Dendritic cell treated with granulocyte-macrophage colony-stimulating factor and Interleukin-4, amounts not matched to agents 40 ng/mL and 50 ng/mL, for 4 days (primary cell): ENCODE measurements at regions not wholly inside any gene's neighbourhood (a gene's known extent, or its start where the extent isn't known, plus 50 kb on each side); places are given as distances from the start of the nearest gene placed in this dataset.

Experiments
- H3K27ac Mint-ChIP-seq: one replicate; pipeline ENCODE4 v1.8.0; 2022; ENCODE audit warnings: mild to moderate bottlenecking, mixed read lengths
- H3K27me3 Mint-ChIP-seq: one replicate; pipeline ENCODE4 v1.8.0; 2022; ENCODE audit warnings: mild to moderate bottlenecking, mixed read lengths
- H3K36me3 Mint-ChIP-seq: one replicate; pipeline ENCODE4 v1.8.0; 2022; ENCODE audit warnings: low read depth, mixed read lengths
- H3K4me1 Mint-ChIP-seq: one replicate; pipeline ENCODE4 v1.8.0; 2022; ENCODE audit warnings: low read depth, mixed read lengths
- H3K4me3 Mint-ChIP-seq: one replicate; pipeline ENCODE4 v1.8.0; 2022; ENCODE audit warnings: mild to moderate bottlenecking, moderate library complexity, mixed read lengths
- H3K9me3 Mint-ChIP-seq: one replicate; pipeline ENCODE4 v1.8.0; 2022; ENCODE audit warnings: mixed read lengths
- intact Hi-C: fragments of 100-400 bp; cut with micrococcal nuclease; formaldehyde crosslinking; loops from one replicate; pipeline ENCODE4 v1.15.0; 2022

DNA sequence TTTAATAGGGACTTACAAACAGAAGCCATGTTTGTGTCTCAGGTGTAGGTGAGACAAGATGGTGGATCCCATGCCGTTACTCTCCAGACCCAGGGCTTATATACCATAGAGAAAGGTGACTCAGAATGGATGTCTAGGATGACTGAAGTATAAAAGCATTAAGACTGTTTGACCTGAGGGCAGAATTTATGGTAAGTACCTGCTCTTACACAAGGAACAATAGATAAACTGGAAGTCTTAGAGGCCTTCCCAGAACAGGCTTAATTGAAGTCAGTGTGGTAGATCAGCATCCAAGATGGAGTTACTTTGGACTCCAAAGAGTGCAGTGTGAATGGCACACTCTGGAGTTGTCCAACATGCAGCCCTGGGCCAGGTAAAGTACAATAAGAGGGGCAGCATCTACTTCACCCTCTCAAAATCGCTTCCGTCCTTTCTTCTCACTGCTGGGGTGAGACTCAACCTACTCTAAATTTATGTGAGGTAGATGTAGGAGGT lies 387.0 kb upstream of the DDI1 start:
- intact Hi-C loops: no loop called here
- no peak overlapping the region for H3K4me3 Mint-ChIP-seq
- H3K27ac Mint-ChIP-seq: no peak overlapping the region
- no peaks in the 10 kb centered on the region for H3K27me3 Mint-ChIP-seq
- H3K4me1 Mint-ChIP-seq: no peaks in the 10 kb centered on the region
- H3K36me3 Mint-ChIP-seq: no peaks in the 10 kb centered on the region
- peaks cover 26% of the 10 kb centered on the region for H3K9me3 Mint-ChIP-seq

DNA sequence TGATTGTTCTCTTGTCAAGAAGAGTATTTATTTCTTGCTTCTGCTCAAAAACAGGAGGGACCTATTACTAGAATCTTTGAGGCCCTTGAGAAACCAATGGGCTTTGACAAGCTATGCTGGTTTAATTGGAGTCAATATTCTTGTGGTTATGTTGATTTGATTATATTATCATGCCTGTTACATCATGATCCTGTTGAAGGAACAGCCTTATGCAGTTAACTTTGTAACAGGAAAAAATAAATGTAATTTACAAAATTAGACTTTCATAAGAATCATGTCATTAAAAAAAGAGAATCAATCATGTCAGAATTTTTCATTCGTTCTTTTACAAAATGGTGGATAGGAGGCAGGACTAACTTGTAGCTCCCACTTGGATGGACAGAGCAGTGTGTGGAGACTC lies 386.1 kb upstream of the DDI1 start:
- Mint-ChIP-seq H3K36me3 (no peaks in the 10 kb centered on the region), H3K4me1 (no peaks in the 10 kb centered on the region), H3K4me3 (no peak overlapping the region), H3K27me3 (no peaks in the 10 kb centered on the region), H3K9me3 (peaks cover 20% of the 10 kb centered on the region), H3K27ac (no peak overlapping the region)
- intact Hi-C loops: no loop called here

DNA sequence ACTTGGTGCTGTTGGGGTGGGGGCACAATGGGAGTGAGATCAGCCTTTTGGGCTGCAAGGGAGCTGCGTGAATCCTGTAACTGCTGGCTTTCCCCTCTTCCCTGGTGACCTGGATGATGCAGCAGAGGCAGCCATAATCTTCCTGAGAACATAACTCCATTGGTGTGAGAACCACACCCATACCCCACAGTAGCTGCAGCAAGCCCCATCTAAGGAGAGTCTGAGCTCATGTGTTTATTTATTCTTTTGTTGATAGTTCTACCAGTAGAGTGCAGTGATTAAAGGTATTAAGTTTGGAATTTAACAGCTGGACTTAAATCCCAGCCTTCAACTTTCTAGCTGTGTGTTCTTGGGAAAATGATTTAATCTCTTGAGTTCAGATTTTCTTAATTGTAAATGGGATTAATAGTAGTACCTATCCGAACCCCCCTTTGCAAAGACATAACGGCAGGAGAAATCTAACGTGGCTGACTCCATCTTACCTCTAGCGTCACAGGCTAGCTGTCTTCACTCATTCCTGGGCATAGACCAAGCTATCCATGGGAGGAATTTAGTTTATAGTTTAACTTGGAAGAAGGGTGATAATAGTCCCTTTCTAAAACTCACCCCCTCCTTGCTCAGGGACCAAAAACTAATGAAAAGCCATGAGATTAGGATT lies 385.0 kb upstream of the DDI1 start:
- intact Hi-C loops: no loop called here
- H3K4me3 Mint-ChIP-seq: no peak overlapping the region
- no peaks in the 10 kb centered on the region for H3K36me3 Mint-ChIP-seq
- H3K4me1 Mint-ChIP-seq: no peaks in the 10 kb centered on the region
- peaks cover 20% of the 10 kb centered on the region for H3K9me3 Mint-ChIP-seq
- H3K27ac Mint-ChIP-seq: no peak overlapping the region
- no peaks in the 10 kb centered on the region for H3K27me3 Mint-ChIP-seq

DNA sequence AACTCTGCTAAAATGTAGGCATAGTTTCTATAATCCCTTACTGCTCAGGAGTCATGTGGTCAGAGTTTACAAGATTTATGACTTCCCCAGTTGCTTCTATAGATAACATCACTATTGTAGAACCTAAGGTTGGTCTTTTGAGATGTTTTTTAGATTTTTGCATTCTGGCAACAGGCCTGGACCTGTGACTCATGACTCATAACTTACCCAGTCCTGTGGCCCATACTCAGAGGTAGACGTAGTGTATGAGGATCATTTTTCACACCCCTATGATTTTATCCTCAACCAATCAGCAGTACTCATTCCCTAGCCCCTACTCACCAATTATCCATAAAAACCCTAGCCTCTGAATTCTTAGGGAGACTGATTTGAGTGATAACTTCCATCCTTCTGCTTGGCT lies 384.4 kb upstream of the DDI1 start:
- Mint-ChIP-seq H3K27ac (no peak overlapping the region), H3K27me3 (no peaks in the 10 kb centered on the region), H3K36me3 (no peaks in the 10 kb centered on the region), H3K4me3 (no peak overlapping the region), H3K9me3 (peaks cover 20% of the 10 kb centered on the region), H3K4me1 (no peaks in the 10 kb centered on the region)
- intact Hi-C loops: no loop called here

DNA sequence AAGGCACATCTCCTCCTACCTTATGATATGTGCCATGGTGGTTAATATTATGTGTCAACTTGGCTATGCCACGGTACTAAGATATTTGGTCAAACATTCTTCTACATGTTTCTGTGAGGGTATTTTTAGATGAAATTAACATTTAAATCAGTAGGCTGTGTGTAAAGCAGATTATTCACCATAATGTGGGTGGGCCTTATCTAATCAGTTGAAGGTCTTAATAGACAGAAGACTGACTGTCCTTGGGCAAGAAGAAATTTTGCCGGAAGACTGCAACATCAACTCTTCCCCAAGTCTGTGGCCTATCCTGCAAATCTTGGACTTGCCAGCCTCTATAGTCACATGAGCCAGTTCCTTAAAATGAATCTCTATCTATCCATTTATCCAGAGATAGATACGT lies 380.1 kb upstream of the DDI1 start:
- no peaks in the 10 kb centered on the region for H3K36me3 Mint-ChIP-seq
- no peaks in the 10 kb centered on the region for H3K4me1 Mint-ChIP-seq
- H3K27ac Mint-ChIP-seq: no peak overlapping the region
- peaks cover 13% of the 10 kb centered on the region for H3K9me3 Mint-ChIP-seq
- intact Hi-C loops: no loop called here
- H3K4me3 Mint-ChIP-seq: no peak overlapping the region
- no peaks in the 10 kb centered on the region for H3K27me3 Mint-ChIP-seq

DNA sequence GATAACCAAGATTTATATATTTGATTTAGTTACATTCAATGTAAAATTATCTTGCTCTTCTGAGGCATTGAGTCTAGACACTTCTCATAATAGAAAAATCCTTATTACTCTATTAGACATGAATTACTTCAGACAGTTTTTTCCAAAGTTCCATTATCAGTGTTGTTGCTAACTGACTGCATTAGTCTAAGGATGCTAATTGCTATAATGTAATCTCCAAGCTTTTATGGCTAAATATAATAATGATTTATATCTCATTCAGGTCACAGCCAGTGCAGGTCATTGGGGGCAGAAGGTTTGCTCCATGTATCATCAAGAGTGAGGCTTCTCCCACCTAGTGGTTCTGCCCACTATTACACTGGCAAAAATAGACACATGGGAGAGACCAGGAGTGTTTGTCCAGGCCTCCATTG lies 377.2 kb upstream of the DDI1 start:
- H3K4me1 Mint-ChIP-seq: peaks cover 8% of the 10 kb centered on the region
- no peak overlapping the region for H3K27ac Mint-ChIP-seq
- H3K36me3 Mint-ChIP-seq: no peaks in the 10 kb centered on the region
- no peak overlapping the region for H3K4me3 Mint-ChIP-seq
- intact Hi-C loops: no loop called here
- no peaks in the 10 kb centered on the region for H3K27me3 Mint-ChIP-seq
- H3K9me3 Mint-ChIP-seq: no peaks in the 10 kb centered on the region

DNA sequence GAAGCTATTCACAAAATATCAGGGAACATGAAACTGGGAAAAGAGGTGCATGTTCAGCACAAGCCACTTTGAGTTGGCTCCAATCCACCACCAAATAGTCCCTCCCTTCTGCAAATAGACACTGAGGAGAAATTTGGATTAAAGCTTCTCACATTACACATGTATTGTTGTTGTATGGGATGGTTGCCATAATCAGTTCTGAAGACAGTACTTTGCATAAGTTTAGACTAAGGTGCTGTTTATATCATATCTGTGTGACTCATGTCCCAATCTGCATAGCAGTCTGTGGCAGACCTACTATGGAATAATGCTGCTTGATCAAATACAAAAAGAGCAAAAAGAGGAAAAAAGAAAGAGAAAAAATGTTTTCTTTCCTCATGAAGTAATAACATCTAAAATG lies 376.7 kb upstream of the DDI1 start:
- Mint-ChIP-seq H3K27me3 (no peaks in the 10 kb centered on the region), H3K9me3 (no peaks in the 10 kb centered on the region), H3K27ac (no peak overlapping the region), H3K4me1 (peaks cover 8% of the 10 kb centered on the region), H3K36me3 (no peaks in the 10 kb centered on the region), H3K4me3 (no peak overlapping the region)
- intact Hi-C loops: no loop called here

DNA sequence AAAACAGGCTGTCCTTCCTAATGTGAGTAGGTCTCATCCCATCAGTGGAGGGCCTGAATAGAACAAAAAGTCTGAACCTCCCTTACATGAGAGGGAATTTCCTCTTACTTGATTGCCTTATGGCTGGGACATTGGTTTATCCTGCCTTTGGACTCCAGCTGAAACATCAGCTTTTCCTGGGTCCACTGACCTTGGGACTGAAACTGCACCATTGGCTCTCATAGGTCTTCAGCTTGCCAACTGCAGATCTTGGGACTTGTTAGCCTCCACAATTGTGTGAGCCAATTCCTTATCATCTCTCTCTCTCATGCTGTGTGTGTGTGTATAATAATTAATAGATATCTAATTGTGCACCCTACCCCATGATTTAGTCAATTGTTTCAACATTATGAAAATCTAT lies 375.3 kb upstream of the DDI1 start:
- no peak overlapping the region for H3K4me3 Mint-ChIP-seq
- H3K36me3 Mint-ChIP-seq: no peaks in the 10 kb centered on the region
- peaks cover 8% of the 10 kb centered on the region for H3K4me1 Mint-ChIP-seq
- no peaks in the 10 kb centered on the region for H3K27me3 Mint-ChIP-seq
- intact Hi-C loops: no loop called here
- no peak overlapping the region for H3K27ac Mint-ChIP-seq
- no peaks in the 10 kb centered on the region for H3K9me3 Mint-ChIP-seq

DNA sequence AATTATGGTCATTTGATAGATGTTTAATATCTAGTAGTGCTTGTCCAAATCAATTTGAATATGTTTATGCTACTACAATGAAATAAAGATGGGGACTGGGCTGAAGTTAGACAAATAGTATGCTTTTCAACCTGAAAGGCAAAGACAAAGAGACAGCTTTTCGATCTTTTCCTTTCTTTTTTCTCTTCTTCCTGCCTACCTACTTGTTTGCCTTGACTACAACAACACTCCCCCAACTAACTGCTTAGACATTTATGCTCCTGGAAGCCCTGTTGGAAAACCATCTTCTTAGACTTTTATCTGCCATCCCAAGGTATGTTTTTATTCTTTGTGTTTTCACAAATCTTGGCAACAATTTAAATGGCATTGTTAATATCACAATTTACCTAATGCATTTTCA lies 374.4 kb upstream of the DDI1 start:
- peaks cover 8% of the 10 kb centered on the region for H3K4me1 Mint-ChIP-seq
- no peak overlapping the region for H3K4me3 Mint-ChIP-seq
- no peaks in the 10 kb centered on the region for H3K36me3 Mint-ChIP-seq
- no peak overlapping the region for H3K27ac Mint-ChIP-seq
- no peaks in the 10 kb centered on the region for H3K27me3 Mint-ChIP-seq
- no peaks in the 10 kb centered on the region for H3K9me3 Mint-ChIP-seq
- intact Hi-C loops: no loop called here

DNA sequence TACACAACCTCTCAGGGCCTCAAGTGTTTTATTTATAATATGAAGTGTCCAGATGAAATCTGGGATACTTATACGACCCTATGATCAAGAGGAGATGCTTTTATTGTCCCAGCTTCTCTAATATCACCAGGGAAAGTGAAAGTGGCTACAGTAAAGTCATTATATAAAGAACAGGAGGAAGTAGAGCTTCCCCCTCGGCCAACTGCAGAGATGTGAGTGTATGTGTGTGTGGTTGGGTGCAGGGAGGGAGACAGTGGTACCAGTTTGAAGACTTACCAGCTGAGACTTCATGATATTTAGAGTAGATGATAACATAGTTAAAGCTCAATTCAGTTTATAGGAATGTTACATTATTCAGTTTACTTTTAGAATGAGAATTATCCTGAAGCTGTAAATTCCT lies 373.6 kb upstream of the DDI1 start:
- Mint-ChIP-seq H3K9me3 (no peaks in the 10 kb centered on the region), H3K27me3 (no peaks in the 10 kb centered on the region), H3K4me1 (peaks cover 8% of the 10 kb centered on the region), H3K36me3 (no peaks in the 10 kb centered on the region), H3K4me3 (no peak overlapping the region), H3K27ac (no peak overlapping the region)
- intact Hi-C loops: no loop called here

DNA sequence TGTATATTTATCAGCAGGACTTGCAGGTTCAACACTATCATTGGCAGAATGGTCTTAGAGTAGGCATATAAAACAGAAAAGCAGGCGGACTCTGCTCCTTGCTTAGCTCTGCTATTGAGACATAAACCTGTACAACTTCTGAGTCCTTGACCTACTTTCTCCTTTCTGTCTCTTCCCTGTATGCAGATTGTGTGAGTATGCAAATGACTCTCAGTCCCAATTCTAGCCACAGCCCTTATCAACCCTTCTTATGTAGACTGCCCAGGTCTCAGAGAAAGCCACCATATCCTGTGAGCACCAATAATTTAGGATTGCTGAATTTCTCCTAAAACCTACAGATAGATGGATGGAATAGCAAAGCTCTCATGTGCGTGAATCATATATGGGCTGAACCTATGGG lies 367.6 kb upstream of the DDI1 start:
- H3K4me1 Mint-ChIP-seq: no peaks in the 10 kb centered on the region
- intact Hi-C loops: no loop called here
- H3K36me3 Mint-ChIP-seq: no peaks in the 10 kb centered on the region
- H3K4me3 Mint-ChIP-seq: no peak overlapping the region
- H3K27ac Mint-ChIP-seq: no peak overlapping the region
- no peaks in the 10 kb centered on the region for H3K27me3 Mint-ChIP-seq
- no peaks in the 10 kb centered on the region for H3K9me3 Mint-ChIP-seq

DNA sequence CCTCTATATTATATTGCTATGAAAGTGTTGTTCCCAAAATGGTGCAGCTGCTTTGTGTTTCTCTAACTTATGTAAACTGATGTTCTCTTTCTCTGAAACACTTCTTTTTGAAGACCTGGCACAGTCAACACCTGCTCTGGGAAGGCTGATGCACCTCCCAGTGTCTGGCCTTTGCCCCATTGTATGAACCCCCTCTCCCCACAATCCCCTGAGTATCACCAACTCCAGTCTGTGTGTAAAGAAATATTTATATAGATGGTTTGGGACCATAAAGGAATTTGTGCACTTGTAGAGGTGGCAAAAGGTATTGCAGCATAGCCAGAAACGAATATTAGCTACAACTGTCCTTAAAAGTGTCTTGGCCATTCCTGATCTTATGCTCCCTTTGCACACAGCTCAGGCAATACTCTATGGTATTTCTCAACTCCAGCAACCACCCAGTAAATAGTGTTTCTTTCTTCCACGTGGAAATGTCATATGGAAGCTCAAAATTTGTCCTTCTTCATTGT lies 365.2 kb upstream of the DDI1 start:
- intact Hi-C loops: no loop called here
- Mint-ChIP-seq H3K4me3 (no peak overlapping the region), H3K27me3 (no peaks in the 10 kb centered on the region)

DNA sequence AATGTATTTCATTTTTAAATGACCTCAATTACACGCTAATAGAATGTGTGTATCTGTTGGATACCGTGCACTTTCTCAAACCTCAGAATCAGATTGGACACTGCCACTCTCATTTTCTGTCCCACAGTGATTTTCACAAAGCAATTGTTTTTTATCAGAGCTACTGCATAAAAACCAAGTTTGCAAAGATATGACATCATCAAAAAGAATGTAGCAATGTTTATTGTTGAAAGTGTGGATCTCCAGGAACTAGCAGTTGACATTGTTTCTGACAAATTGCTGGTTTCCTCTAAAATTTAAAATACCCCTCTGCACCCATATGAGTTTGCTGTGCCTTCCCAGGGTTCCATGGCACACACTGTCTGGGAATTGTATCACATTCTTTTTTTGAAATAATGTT lies 362.7 kb upstream of the DDI1 start:
- Mint-ChIP-seq H3K4me3 (no peak overlapping the region), H3K27ac (no peak overlapping the region), H3K4me1 (no peaks in the 10 kb centered on the region), H3K9me3 (no peaks in the 10 kb centered on the region), H3K27me3 (no peaks in the 10 kb centered on the region), H3K36me3 (no peaks in the 10 kb centered on the region)
- intact Hi-C loops: no loop called here

More for the DNA sequence above, 365.2 kb upstream of the DDI1 start:
- H3K27ac Mint-ChIP-seq: no peak overlapping the region
- no peaks in the 10 kb centered on the region for H3K9me3 Mint-ChIP-seq
- no peaks in the 10 kb centered on the region for H3K4me1 Mint-ChIP-seq
- H3K36me3 Mint-ChIP-seq: no peaks in the 10 kb centered on the region

DNA sequence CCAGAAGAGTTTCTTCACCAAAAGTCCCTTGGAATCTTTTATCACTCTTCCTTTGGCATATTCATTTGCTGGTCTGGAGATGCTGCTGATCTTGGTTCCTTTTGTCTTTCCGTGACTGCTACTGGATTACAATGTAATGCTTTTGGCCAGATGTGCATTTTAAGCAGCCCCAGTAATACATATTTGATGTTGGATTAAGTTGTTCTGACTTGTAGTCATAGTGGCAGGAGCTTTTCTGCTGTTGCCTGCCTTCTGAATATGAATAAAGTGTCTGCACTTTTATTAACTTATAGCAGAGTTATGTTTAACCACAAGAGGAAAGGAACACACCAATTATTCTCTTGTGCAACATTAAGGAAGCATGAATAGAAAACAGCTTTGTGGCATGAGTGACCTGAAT lies 360.0 kb upstream of the DDI1 start:
- Mint-ChIP-seq H3K27me3 (no peaks in the 10 kb centered on the region), H3K27ac (no peak overlapping the region), H3K36me3 (no peaks in the 10 kb centered on the region), H3K9me3 (no peaks in the 10 kb centered on the region), H3K4me1 (no peaks in the 10 kb centered on the region), H3K4me3 (no peak overlapping the region)
- intact Hi-C loops: no loop called here

DNA sequence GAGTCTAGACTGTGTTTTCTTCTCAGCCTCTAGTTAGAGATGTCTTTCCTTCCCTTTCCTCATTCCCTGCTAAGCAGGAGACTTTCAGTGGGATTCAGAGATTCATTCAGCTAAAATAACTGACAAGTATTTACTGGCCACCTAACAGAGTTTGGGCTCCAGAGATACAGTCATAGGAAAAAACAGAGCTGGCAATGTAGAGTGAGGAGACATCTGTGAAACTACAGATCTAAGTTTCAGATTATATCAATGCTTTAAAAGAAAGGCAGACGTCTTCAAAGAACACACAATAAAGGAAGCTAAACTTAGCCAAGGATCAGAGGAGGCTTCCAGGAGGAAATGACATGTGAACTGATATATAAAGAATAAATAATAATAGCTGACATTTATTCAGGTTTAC lies 355.6 kb upstream of the DDI1 start:
- intact Hi-C loops: no loop called here
- Mint-ChIP-seq H3K9me3 (no peaks in the 10 kb centered on the region), H3K36me3 (no peaks in the 10 kb centered on the region), H3K4me1 (peaks cover 7% of the 10 kb centered on the region), H3K27me3 (no peaks in the 10 kb centered on the region), H3K27ac (no peak overlapping the region), H3K4me3 (no peak overlapping the region)
